Neuronal stem cell (in vitro differentiated cells): ENCODE measurements at regions not wholly inside any gene's neighbourhood (a gene's known extent, or its start where the extent isn't known, plus 50 kb on each side); places are given as distances from the start of the nearest gene placed in this dataset.

Experiments used
- DNase-seq: peaks from one replicate; pipeline ENCODE4 v3.0.0-alpha.2; 2013; ENCODE audit warnings: low spot score
- H2AFZ ChIP-seq: one replicate; pipeline ENCODE4 v1.6.1; 2013; ENCODE audit warnings: mild to moderate bottlenecking, low read length, inconsistent platforms
- H2AK5ac ChIP-seq: 2 replicates; pipeline ENCODE4 v1.6.1; 2013; ENCODE audit warnings: low read depth, mild to moderate bottlenecking, inconsistent platforms, low read length, moderate library complexity, mixed read lengths
- H2BK120ac ChIP-seq: 2 replicates; pipeline ENCODE4 v1.6.1; 2013; ENCODE audit warnings: low read depth, mild to moderate bottlenecking, inconsistent platforms, low read length, moderate library complexity, mixed read lengths
- H2BK12ac ChIP-seq: one replicate; pipeline ENCODE4 v1.6.1; 2013; ENCODE audit warnings: low read length, inconsistent platforms
- H2BK15ac ChIP-seq: 2 replicates; pipeline ENCODE4 v1.6.1; 2013; ENCODE audit warnings: mild to moderate bottlenecking, low read length, inconsistent platforms, mixed read lengths
- H2BK5ac ChIP-seq: one replicate; pipeline ENCODE4 v1.6.1; 2013; ENCODE audit warnings: inconsistent platforms, mild to moderate bottlenecking, low read length, moderate library complexity
- H3K14ac ChIP-seq: one replicate; pipeline ENCODE4 v1.6.1; 2013; ENCODE audit warnings: low read length, inconsistent platforms
- H3K18ac ChIP-seq: 2 replicates; pipeline ENCODE4 v1.6.1; 2013; ENCODE audit warnings: low read length, inconsistent platforms
- H3K23ac ChIP-seq: 2 replicates; pipeline ENCODE4 v1.6.1; 2013; ENCODE audit warnings: low read depth, mild to moderate bottlenecking, mixed read lengths, low read length, inconsistent platforms; ENCODE audit not compliant: poor library complexity
- H3K27ac ChIP-seq: replicated peaks from 3 replicates; pipeline ENCODE4 v1.5.1; 2013; ENCODE audit warnings: low read length, inconsistent platforms
- H3K27me3 ChIP-seq, 3 experiments: 2 replicates each; pipeline ENCODE4 v1.6.1; 2013; ENCODE audit warnings: low read length in 3 of 3, mild to moderate bottlenecking in 2 of 3, inconsistent platforms in 1 of 3, low read depth in 1 of 3, mixed read lengths in 1 of 3, moderate library complexity in 1 of 3; ENCODE audit not compliant: control insufficient read depth in 3 of 3, insufficient read depth in 3 of 3
- H3K36me3 ChIP-seq, 2 donors: replicated peaks in 1 of 2; 2 replicates each; pipeline ENCODE4 v1.6.1; 2013; ENCODE audit warnings: low read length in 2 of 2; ENCODE audit not compliant: control insufficient read depth in 2 of 2, insufficient read depth in 2 of 2
- H3K4ac ChIP-seq: 2 replicates; pipeline ENCODE4 v1.6.1; 2013; ENCODE audit warnings: inconsistent platforms, mild to moderate bottlenecking, low read length, moderate library complexity
- H3K4me1 ChIP-seq, 2 donors: 1 replicate in 1 of 2; 2 replicates in 1 of 2; pipeline ENCODE4 v1.6.1; 2013; ENCODE audit warnings: low read length in 2 of 2, low read depth in 1 of 2; ENCODE audit not compliant: control insufficient read depth in 2 of 2, insufficient read depth in 1 of 2
- H3K4me2 ChIP-seq: one replicate; pipeline ENCODE4 v1.6.1; 2013; ENCODE audit warnings: mild to moderate bottlenecking, low read length, inconsistent platforms; ENCODE audit not compliant: insufficient read depth, poor library complexity, severe bottlenecking
- H3K4me3 ChIP-seq, 2 donors: 2 replicates each; pipeline ENCODE4 v1.5.1; 2013; ENCODE audit warnings: low read length in 2 of 2, mild to moderate bottlenecking in 2 of 2, inconsistent platforms in 1 of 2, moderate library complexity in 1 of 2
- H3K79me1 ChIP-seq: one replicate; pipeline ENCODE4 v1.6.1; 2013; ENCODE audit warnings: low read depth, mild to moderate bottlenecking, inconsistent platforms, low read length, moderate library complexity
- H3K9ac ChIP-seq: one replicate; pipeline ENCODE4 v1.6.1; 2013; ENCODE audit warnings: mild to moderate bottlenecking, low read depth, low read length, inconsistent platforms; ENCODE audit not compliant: poor library complexity
- H3K9me3 ChIP-seq, 2 donors: replicated peaks in 1 of 2; 2 replicates each; pipeline versions ENCODE3 to v1.6.1; 2013; ENCODE audit warnings: low read length in 2 of 2, mild to moderate bottlenecking in 2 of 2, inconsistent platforms in 1 of 2, low read depth in 1 of 2, mixed read lengths in 1 of 2, moderate library complexity in 1 of 2; ENCODE audit not compliant: control insufficient read depth in 2 of 2, insufficient read depth in 1 of 2
- H4K8ac ChIP-seq: one replicate; pipeline ENCODE4 v1.6.1; 2013; ENCODE audit warnings: low read depth, mild to moderate bottlenecking, inconsistent platforms, low read length, moderate library complexity
- H4K91ac ChIP-seq: one replicate; pipeline ENCODE4 v1.6.1; 2013; ENCODE audit warnings: low read length, low read depth, mild to moderate bottlenecking, inconsistent platforms; ENCODE audit not compliant: poor library complexity
- WGBS, 2 donors: extraction: QIAGEN DNeasy Blood & Tissue Kit; methylation state at CpG; one replicate each; pipeline ENCODE4 v1.1.7; 2013; ENCODE audit warnings: missing lambda C conversion rate in 2 of 2, mixed read lengths in 1 of 2; ENCODE audit not compliant: insufficient read length in 2 of 2, insufficient replicate concordance in 1 of 2; ENCODE audit errors: extremely low coverage in 2 of 2; 5-methylcytosine and 5-hydroxymethylcytosine counted together

- Histone ChIP-seq H2BK15ac (no peak overlapping the region), H3K79me1 (no peaks in the 10 kb centered on the region), H2BK5ac (no peak overlapping the region), H3K18ac (no peak overlapping the region), H2BK12ac (no peak overlapping the region), H3K36me3 (no peaks in the 10 kb centered on the region), H3K4me3 (no peak overlapping the region), H3K27me3 (no peaks in the 10 kb centered on the region), H2AK5ac (no peak overlapping the region), H3K4ac (no peak overlapping the region), H2BK120ac (no peak overlapping the region), H3K9me3 (peaks cover 7 to 11% of the 10 kb centered on the region in 2 donors), H3K9ac (no peak overlapping the region), H4K8ac (no peak overlapping the region), H4K91ac (no peak overlapping the region), H3K4me2 (no peak overlapping the region), H3K4me1 (peaks cover 2 to 11% of the 10 kb centered on the region in 2 donors), H2AFZ (no peak overlapping the region), H3K23ac (no peak overlapping the region), H3K27ac (no peak overlapping the region), H3K14ac (no peak overlapping the region)
- WGBS, 2 donors = 100% methylated on average over 1 of the region's 4 CpGs; no CpG with 5 or more reads in 1 of the 2 donors
- no peak for DNase-seq
Measured at GRCh38 chr5:166365164-166365563, 1926.3 kb upstream of the WWC1 start.

GRCh38 chr5:166367391-166367790, 1924.1 kb upstream of the WWC1 start:
- Histone ChIP-seq H3K4ac (no peak overlapping the region), H3K9me3 (peaks cover 0 to under 1% of the 10 kb centered on the region in 2 donors), H3K18ac (peak overlapping the region; percentile 44), H3K9ac (no peak overlapping the region), H2AK5ac (no peak overlapping the region), H3K4me3 (no peak overlapping the region), H3K27ac (no peak overlapping the region), H2BK120ac (no peak overlapping the region), H2BK12ac (no peak overlapping the region), H3K14ac (no peak overlapping the region), H4K91ac (no peak overlapping the region), H2BK5ac (no peak overlapping the region), H3K4me2 (no peak overlapping the region), H2BK15ac (no peak overlapping the region), H3K4me1 (peaks cover 2 to 11% of the 10 kb centered on the region in 2 donors), H3K23ac (no peak overlapping the region), H2AFZ (no peak overlapping the region), H4K8ac (no peak overlapping the region), H3K36me3 (no peaks in the 10 kb centered on the region), H3K27me3 (no peaks in the 10 kb centered on the region), H3K79me1 (no peaks in the 10 kb centered on the region)
- DNase-seq = no peak
- no CpG with 5 or more reads among the region's 1 CpG for WGBS, 2 donors

- Histone ChIP-seq H3K4me2 (no peak overlapping the region), H2BK120ac (no peak overlapping the region), H3K79me1 (no peaks in the 10 kb centered on the region), H4K91ac (no peak overlapping the region), H4K8ac (no peak overlapping the region), H3K14ac (no peak overlapping the region), H2AK5ac (no peak overlapping the region), H3K9ac (no peak overlapping the region), H2AFZ (peak overlapping the region; percentile 70), H3K4ac (no peak overlapping the region), H3K18ac (no peak overlapping the region), H2BK12ac (no peak overlapping the region), H3K4me3 (no peak overlapping the region), H3K36me3 (no peaks in the 10 kb centered on the region), H2BK15ac (no peak overlapping the region), H3K9me3 (peaks cover 0 to 2% of the 10 kb centered on the region in 2 donors), H3K27me3 (no peaks in the 10 kb centered on the region), H3K4me1 (peaks cover 2 to 7% of the 10 kb centered on the region in 2 donors), H3K27ac (no peak overlapping the region), H3K23ac (no peak overlapping the region), H2BK5ac (no peak overlapping the region)
- peak; percentile 15 for DNase-seq
- no CpG with 5 or more reads among the region's 2 CpGs for WGBS, 2 donors
Measured at GRCh38 chr5:166369346-166369745, 1922.1 kb upstream of the WWC1 start.

GRCh38 chr5:166369807-166370206, 1921.6 kb upstream of the WWC1 start:
- Histone ChIP-seq H3K4me3 (no peak overlapping the region), H3K4me1 (peaks cover 2 to 7% of the 10 kb centered on the region in 2 donors), H3K18ac (no peak overlapping the region), H3K9ac (no peak overlapping the region), H3K36me3 (no peaks in the 10 kb centered on the region), H3K14ac (no peak overlapping the region), H2BK5ac (no peak overlapping the region), H3K27ac (no peak overlapping the region), H3K23ac (no peak overlapping the region), H3K79me1 (no peaks in the 10 kb centered on the region), H2BK120ac (no peak overlapping the region), H4K91ac (no peak overlapping the region), H2BK12ac (no peak overlapping the region), H3K4me2 (no peak overlapping the region), H2AFZ (peak overlapping the region; percentile 70), H2AK5ac (no peak overlapping the region), H3K4ac (no peak overlapping the region), H4K8ac (no peak overlapping the region), H3K27me3 (no peaks in the 10 kb centered on the region), H2BK15ac (no peak overlapping the region), H3K9me3 (peaks cover 0 to 2% of the 10 kb centered on the region in 2 donors)
- no peak for DNase-seq
- no CpG with 5 or more reads among the region's 2 CpGs for WGBS, 2 donors
